ENCODE measurements at regions not wholly inside any gene's neighbourhood (a gene's known extent, or its start where the extent isn't known, plus 50 kb on each side); places are given as distances from the start of the nearest gene placed in this dataset.

- H3K36me3 ChIP-seq (ENCODE audit: control insufficient read depth, insufficient read depth, low read length), result no peaks in the 10 kb centered on the region
- BruUV-seq (replicated peaks), result no TSS peak
- no peak overlapping the region for H3K27ac ChIP-seq (ENCODE audit: low read length)
- ChIA-PET CTCF (no interaction called here), POLR2A (no interaction called here)
- ATAC-seq (no peak), DNase-seq (ENCODE audit: low read depth, low spot score) (no peak)
- no peaks in the 10 kb centered on the region for H3K9me3 ChIP-seq (ENCODE audit: control insufficient read depth, insufficient read depth, low read depth, low read length)
- in situ Hi-C loops (cut with HindIII; ENCODE audit: low pct_unique_long_range_greater_than_20kb, low sequenced_read_pairs), result no loop called here
- H3K4me3 ChIP-seq (ENCODE audit: low read depth in 2 of 2, low read length in 2 of 2), result no peak overlapping the region
- no peaks in the 10 kb centered on the region for H3K4me1 ChIP-seq (ENCODE audit: control insufficient read depth, insufficient read depth, low read length)
- intact Hi-C loops (cut with micrococcal nuclease; ENCODE audit: unreplicated experiment), result no loop called here
- no peaks in the 10 kb centered on the region; the same call in 1 of the 2 replicates for H3K27me3 ChIP-seq (ENCODE audit: control insufficient read depth, insufficient read depth, low read length)
- TF ChIP-seq TCF7L2 (IDR thresholded peaks at IDR 0.05; ENCODE audit: low read depth, low read length) (no peak), SIN3A (IDR thresholded peaks at IDR 0.05; ENCODE audit: borderline replicate concordance, insufficient read depth, low read depth, low read length) (no peak), CTCF (IDR thresholded peaks at IDR 0.05) (no peak), REST (IDR thresholded peaks at IDR 0.05; ENCODE audit: insufficient read depth in 1 of 2, low read depth in 2 of 2, low read length in 1 of 2) (no peak), POLR2AphosphoS5 (IDR thresholded peaks at IDR 0.05; ENCODE audit: low read depth, low read length) (no peak)
Observed at GRCh38 chr14:78016532-78016931, 153.6 kb upstream of the NRXN3 start.

GRCh38 chr14:78018283-78018682 lies 151.9 kb upstream of the NRXN3 start:
- intact Hi-C loops (cut with micrococcal nuclease; ENCODE audit: unreplicated experiment), result no loop called here
- ATAC-seq, result no peak
- CTCF ChIA-PET, result no interaction called here

More at GRCh38 chr14:78018283-78018682, 151.9 kb upstream of the NRXN3 start:
- Histone ChIP-seq H3K27me3 (ENCODE audit: control insufficient read depth, insufficient read depth, low read length) (peaks cover 2% of the 10 kb centered on the region; the same call in 1 of the 2 replicates), H3K9me3 (ENCODE audit: control insufficient read depth, insufficient read depth, low read depth, low read length) (no peaks in the 10 kb centered on the region), H3K4me1 (ENCODE audit: control insufficient read depth, insufficient read depth, low read length) (no peaks in the 10 kb centered on the region), H3K27ac (ENCODE audit: low read length) (no peak overlapping the region), H3K4me3 (ENCODE audit: low read depth in 2 of 2, low read length in 2 of 2) (no peak overlapping the region), H3K36me3 (ENCODE audit: control insufficient read depth, insufficient read depth, low read length) (no peaks in the 10 kb centered on the region)
- POLR2A ChIA-PET, result no interaction called here
- BruUV-seq (replicated peaks), result no TSS peak
- no peak for DNase-seq (ENCODE audit: low read depth, low spot score)
- in situ Hi-C loops (cut with HindIII; ENCODE audit: low pct_unique_long_range_greater_than_20kb, low sequenced_read_pairs), result no loop called here
- TF ChIP-seq CTCF (IDR thresholded peaks at IDR 0.05) (no peak), REST (IDR thresholded peaks at IDR 0.05; ENCODE audit: insufficient read depth in 1 of 2, low read depth in 2 of 2, low read length in 1 of 2) (no peak), POLR2AphosphoS5 (IDR thresholded peaks at IDR 0.05; ENCODE audit: low read depth, low read length) (no peak), SIN3A (IDR thresholded peaks at IDR 0.05; ENCODE audit: borderline replicate concordance, insufficient read depth, low read depth, low read length) (no peak), TCF7L2 (IDR thresholded peaks at IDR 0.05; ENCODE audit: low read depth, low read length) (no peak)
